NT2/D1 (cell line): ENCODE measurements at regions not wholly inside any gene's neighbourhood (a gene's known extent, or its start where the extent isn't known, plus 50 kb on each side); places are given as distances from the start of the nearest gene placed in this dataset.

Experiments used
- SUZ12 ChIP-seq: IDR thresholded peaks from 2 replicates; pipeline ENCODE4 v1.6.1; 2011; ENCODE audit not compliant: insufficient read length, insufficient read depth; ENCODE audit errors: extremely low read depth
- ZNF274 ChIP-seq: IDR thresholded peaks from 2 replicates; pipeline ENCODE4 v1.6.1; 2011; ENCODE audit warnings: mild to moderate bottlenecking, low read depth, low read length

- TF ChIP-seq ZNF274 (no peak), SUZ12 (no peak)
Measured at GRCh38 chr22:27627444-27627833, 174.1 kb downstream of the MN1 start.
